ENCODE measurements at regions not wholly inside any gene's neighbourhood (a gene's known extent, or its start where the extent isn't known, plus 50 kb on each side); places are given as distances from the start of the nearest gene placed in this dataset.
A peak's percentile ranks its signal among the peaks of the same experiment; 100 is the strongest.

DNA sequence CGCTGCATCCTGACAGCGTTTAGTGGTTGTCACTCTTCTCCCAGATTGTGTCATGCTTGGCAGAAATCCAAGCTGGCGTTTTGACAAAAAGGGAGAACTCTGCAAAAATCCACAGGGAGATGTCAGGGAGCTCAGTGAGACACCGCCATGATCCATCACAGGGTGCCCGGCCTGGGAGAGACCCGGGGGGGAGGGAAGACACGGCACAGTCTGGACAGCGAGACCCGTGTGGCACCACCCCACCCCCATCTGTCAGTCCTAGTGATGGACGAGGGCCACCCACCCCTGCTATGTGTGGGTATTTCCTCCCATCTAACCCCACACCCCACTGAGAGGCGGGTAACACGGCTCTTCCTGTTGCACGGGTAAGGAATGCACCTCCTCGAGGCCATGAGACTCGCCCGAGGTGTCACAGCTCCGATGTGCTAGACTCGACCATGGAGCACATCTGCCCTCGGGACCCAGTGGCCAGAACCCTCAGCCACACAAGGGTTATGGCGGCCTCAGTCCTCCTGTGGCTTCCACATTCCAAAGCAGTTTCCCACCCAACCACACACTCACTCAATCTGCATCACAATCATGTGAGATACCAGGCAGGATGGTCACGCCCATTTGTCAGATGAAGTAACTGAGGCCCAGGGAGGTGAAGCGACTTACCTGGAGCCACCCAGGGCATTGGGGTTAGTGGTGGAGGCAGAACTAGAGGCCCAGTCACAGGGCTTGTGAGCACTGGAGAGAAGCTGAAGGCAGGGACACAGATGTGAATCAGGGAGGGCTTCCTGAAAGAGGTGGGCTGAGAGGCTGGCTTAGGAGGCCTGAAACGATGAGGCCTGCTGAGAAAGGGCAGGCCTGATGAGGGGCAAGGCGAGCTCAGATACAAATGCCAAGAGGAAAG lies 688.5 kb downstream of the MATN1 start:
- POLR2A ChIA-PET: no interaction called here
- DNase-seq (ENCODE audit: extremely low spot score): no peak
- CTCF ChIA-PET: no interaction called here

DNA sequence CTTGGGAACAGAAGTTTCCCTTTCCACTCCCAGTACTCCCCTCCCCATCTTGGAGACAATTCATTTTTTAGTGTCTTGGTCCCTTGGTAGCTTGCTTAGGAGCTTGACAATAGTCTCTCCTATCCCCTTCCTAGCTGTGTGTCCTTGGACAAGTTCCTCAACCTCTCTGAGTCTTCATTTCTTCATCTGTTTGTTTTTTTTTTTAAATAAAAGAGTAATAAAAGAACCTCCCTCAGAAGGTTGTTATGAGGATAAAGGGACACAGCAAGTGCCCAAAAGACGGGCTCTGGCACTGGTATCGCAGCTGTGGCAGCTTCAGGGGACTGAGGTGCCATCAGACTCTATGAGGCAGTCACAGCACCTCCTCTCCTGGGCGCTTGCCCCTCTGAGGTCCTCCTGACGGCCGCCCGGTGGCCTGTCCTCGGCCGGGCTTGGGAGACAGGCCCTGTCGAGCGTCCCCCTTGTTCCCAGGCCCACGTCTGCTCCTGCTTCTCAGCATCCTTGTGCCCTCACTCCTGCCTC lies 689.2 kb downstream of the MATN1 start:
- CTCF ChIA-PET: no interaction called here
- TF ChIP-seq, protein P1, sequence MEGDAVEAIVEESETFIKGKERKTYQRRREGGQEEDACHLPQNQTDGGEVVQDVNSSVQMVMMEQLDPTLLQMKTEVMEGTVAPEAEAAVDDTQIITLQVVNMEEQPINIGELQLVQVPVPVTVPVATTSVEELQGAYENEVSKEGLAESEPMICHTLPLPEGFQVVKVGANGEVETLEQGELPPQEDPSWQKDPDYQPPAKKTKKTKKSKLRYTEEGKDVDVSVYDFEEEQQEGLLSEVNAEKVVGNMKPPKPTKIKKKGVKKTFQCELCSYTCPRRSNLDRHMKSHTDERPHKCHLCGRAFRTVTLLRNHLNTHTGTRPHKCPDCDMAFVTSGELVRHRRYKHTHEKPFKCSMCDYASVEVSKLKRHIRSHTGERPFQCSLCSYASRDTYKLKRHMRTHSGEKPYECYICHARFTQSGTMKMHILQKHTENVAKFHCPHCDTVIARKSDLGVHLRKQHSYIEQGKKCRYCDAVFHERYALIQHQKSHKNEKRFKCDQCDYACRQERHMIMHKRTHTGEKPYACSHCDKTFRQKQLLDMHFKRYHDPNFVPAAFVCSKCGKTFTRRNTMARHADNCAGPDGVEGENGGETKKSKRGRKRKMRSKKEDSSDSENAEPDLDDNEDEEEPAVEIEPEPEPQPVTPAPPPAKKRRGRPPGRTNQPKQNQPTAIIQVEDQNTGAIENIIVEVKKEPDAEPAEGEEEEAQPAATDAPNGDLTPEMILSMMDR (IDR thresholded peaks at IDR 0.05; ENCODE audit: control extremely low read depth, extremely low read depth, low read depth, missing control alignments): no peak
- POLR2A ChIA-PET: interaction anchor here (0.7 kb wide), 1 partner anchor 103 kb away, joined by 3 read pairs; no protein-coding TSS in a partner anchor
- peak; percentile 4 for DNase-seq (ENCODE audit: extremely low spot score)

More for the DNA sequence above, 688.5 kb downstream of the MATN1 start:
- TF ChIP-seq, protein P1 (IDR thresholded peaks at IDR 0.05; ENCODE audit: control extremely low read depth, extremely low read depth, low read depth, missing control alignments): no peak

DNA sequence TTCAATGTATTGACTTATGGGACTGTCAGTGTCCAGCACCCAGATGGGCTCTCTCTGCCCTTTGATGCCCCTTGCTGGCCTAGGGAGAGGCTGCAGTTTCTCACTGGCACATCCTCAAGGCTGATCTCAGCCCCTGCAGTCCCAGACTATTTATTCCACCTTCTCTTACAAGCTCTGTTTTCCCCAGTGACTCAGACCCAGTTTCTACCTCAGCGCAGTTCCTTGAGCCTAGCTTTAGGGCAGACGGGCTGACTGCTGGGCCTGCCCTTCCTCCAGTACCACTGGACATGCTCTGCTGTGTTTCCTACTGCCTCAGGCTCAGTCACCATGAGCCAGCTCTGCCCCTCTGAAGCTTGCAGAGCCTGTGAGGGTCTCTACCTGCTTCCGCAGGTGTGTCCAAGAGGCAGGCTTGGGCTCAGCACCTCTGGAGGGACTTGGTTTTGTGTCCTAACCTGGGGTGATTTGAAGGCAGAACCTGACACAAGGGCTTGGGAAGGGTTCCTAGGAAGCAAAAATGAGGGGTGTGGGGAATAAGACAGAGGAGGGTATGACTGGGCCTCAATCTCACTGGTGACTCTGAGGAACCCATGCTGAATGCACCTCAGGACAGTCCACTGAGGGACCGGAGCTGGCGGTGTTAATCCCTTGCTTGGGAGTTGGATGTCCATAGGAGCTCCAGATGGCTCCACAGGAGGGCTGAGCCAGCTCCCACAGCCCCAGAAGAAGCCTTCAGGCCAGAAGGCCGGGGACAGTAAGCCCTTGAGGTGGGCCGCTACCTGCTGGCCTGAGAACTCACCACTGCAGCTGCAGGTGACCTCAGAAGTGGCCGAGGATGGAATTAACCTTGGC lies 689.9 kb downstream of the MATN1 start:
- TF ChIP-seq, protein P1 (IDR thresholded peaks at IDR 0.05; ENCODE audit: control extremely low read depth, extremely low read depth, low read depth, missing control alignments): no peak
- no peak for DNase-seq (ENCODE audit: extremely low spot score)
- CTCF ChIA-PET: no interaction called here
- POLR2A ChIA-PET: interaction anchor here (0.7 kb wide), 1 partner anchor 102 kb away, joined by 3 read pairs; no protein-coding TSS in a partner anchor

DNA sequence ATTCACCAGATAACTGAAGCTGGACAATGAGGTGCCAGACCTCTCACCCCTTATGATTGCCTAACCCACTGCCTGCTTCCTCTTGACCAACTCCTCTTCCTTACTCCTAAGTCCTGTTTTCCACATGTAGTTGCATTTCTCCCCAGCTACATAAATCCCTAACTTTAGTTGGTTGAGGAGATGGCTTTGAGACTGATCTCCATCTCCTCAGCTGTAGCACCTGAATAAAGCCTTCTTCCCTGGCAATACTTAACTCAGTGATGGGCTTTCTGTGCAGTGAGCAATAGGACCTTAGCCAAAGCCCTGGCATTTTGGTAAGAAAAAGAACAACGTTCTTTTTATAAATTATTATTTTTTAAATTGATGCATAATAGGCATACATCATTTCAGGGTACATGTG lies 691.1 kb downstream of the MATN1 start:
- DNase-seq (ENCODE audit: extremely low spot score): no peak
- TF ChIP-seq, protein P1 (IDR thresholded peaks at IDR 0.05; ENCODE audit: control extremely low read depth, extremely low read depth, low read depth, missing control alignments): no peak
- CTCF ChIA-PET: no interaction called here
- POLR2A ChIA-PET: no interaction called here

DNA sequence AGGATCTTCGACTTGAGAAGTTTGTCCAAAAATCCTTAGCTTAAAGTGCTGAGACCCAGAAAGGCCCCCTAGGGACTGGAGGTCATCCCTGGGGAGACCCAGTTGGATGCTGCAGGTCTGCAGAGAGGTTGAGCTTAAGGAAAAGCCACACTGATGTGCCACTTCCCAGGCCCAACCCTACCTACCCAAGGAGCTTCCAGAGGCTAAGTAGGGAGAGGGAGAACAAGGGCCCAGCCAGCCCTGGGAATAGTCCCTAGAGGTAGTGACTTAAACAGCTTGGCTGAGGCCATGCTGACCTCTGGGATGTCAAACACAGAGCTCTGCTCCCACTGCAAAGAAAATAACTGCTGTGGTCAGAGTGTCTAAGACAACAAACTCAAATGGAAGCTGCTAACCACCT lies 693.7 kb downstream of the MATN1 start:
- ChIA-PET CTCF (interaction anchor here (1.4 to 1.6 kb wide), 2 partner anchors 10 to 25 kb away, joined by 4 read pairs; no protein-coding TSS in a partner anchor), POLR2A (no interaction called here)
- TF ChIP-seq, protein P1 (IDR thresholded peaks at IDR 0.05; ENCODE audit: control extremely low read depth, extremely low read depth, low read depth, missing control alignments): no peak
- no peak for DNase-seq (ENCODE audit: extremely low spot score)

DNA sequence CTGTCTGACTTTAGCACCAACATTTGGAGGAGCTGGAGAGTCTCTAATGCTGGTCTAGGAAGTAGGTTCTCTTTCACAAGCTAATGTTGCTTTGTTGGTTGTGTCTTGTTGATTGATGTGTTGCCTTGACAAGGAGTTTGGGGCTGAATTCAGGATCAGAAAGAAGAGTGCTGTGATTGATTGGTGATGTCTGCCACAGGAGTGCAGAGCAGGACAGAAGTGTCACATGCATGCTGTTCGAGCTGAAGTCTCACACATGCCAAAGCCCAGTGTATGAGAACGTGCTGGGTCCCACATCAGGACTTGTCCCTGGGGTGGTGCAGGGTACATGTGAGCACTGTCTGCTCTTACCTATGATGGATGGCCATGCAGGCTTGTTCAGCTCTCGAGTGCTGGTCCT lies 694.4 kb downstream of the MATN1 start:
- ChIA-PET POLR2A (no interaction called here), CTCF (interaction anchor here (1.6 kb wide), 1 partner anchor 9 kb away, joined by 4 read pairs; no protein-coding TSS in a partner anchor)
- TF ChIP-seq, protein P1 (IDR thresholded peaks at IDR 0.05; ENCODE audit: control extremely low read depth, extremely low read depth, low read depth, missing control alignments): no peak
- DNase-seq (ENCODE audit: extremely low spot score): no peak

Data from GM10248 (cell line).